ENCODE measurements at regions not wholly inside any gene's neighbourhood (a gene's known extent, or its start where the extent isn't known, plus 50 kb on each side); places are given as distances from the start of the nearest gene placed in this dataset.

- DNase-seq, result peak; percentile 15
Observed at GRCh38 chr3:43206632-43207031, 79.7 kb upstream of the SNRK start.

GRCh38 chr3:43206105-43206504, 80.2 kb upstream of the SNRK start:
- no peak for DNase-seq

GRCh38 chr3:43203022-43203421, 83.3 kb upstream of the SNRK start:
- no peak for DNase-seq

GRCh38 chr3:43201581-43201980, 84.8 kb upstream of the SNRK start:
- no peak for DNase-seq

GRCh38 chr3:43199645-43200306, 86.6 kb upstream of the SNRK start:
- no peak for DNase-seq

- DNase-seq, result no peak
Observed at GRCh38 chr3:43198791-43199644, 87.3 kb upstream of the SNRK start.

GRCh38 chr3:43198301-43198700, 88.0 kb upstream of the SNRK start:
- no peak for DNase-seq

GRCh38 chr3:43197181-43197580, 89.2 kb upstream of the SNRK start:
- no peak for DNase-seq

- DNase-seq, result no peak
Observed at GRCh38 chr3:43196721-43197120, 89.6 kb upstream of the SNRK start.

- DNase-seq, result no peak
Observed at GRCh38 chr3:43195115-43195498, 89.2 kb upstream of the POMGNT2 start.

GRCh38 chr3:43194490-43195114, 88.7 kb upstream of the POMGNT2 start:
- no peak for DNase-seq

- DNase-seq, result no peak
Observed at GRCh38 chr3:43194069-43194468, 88.2 kb upstream of the POMGNT2 start.

- DNase-seq, result no peak
Observed at GRCh38 chr3:43192028-43192427, 86.1 kb upstream of the POMGNT2 start.

- DNase-seq, result no peak
Observed at GRCh38 chr3:43191116-43191515, 85.2 kb upstream of the POMGNT2 start.

GRCh38 chr3:43190670-43191069, 84.8 kb upstream of the POMGNT2 start:
- no peak for DNase-seq

GRCh38 chr3:43187836-43188479, 82.1 kb upstream of the POMGNT2 start:
- no peak for DNase-seq

- no peak for DNase-seq
Observed at GRCh38 chr3:43185983-43186314, 80.1 kb upstream of the POMGNT2 start.

- no peak for DNase-seq
Observed at GRCh38 chr3:43185274-43185982, 79.5 kb upstream of the POMGNT2 start.

GRCh38 chr3:43183456-43183855, 77.6 kb upstream of the POMGNT2 start:
- no peak for DNase-seq

GRCh38 chr3:43181202-43181821, 75.4 kb upstream of the POMGNT2 start:
- DNase-seq, result no peak

- DNase-seq, result no peak
Observed at GRCh38 chr3:43180694-43181093, 74.8 kb upstream of the POMGNT2 start.

GRCh38 chr3:43180027-43180426, 74.1 kb upstream of the POMGNT2 start:
- no peak for DNase-seq
